ENCODE measurements at regions not wholly inside any gene's neighbourhood (a gene's known extent, or its start where the extent isn't known, plus 50 kb on each side); places are given as distances from the start of the nearest gene placed in this dataset.

- no peak for TF ChIP-seq CTCF (IDR thresholded peaks at IDR 0.05; ENCODE audit: control insufficient read depth, insufficient read depth, low read depth, low read length, missing control alignments)
- DNase-seq (ENCODE audit: low read depth) = no peak
- no peak overlapping the region for H3K4me3 ChIP-seq (ENCODE audit: control insufficient read depth, low read depth, low read length)
Observed at GRCh38 chr2:136399667-136400289, 281.8 kb upstream of the CXCR4 start.

GRCh38 chr2:136395582-136395981, 277.6 kb upstream of the CXCR4 start:
- no peak for TF ChIP-seq CTCF (IDR thresholded peaks at IDR 0.05; ENCODE audit: control insufficient read depth, insufficient read depth, low read depth, low read length, missing control alignments)
- no peak for DNase-seq (ENCODE audit: low read depth)
- no peak overlapping the region for H3K4me3 ChIP-seq (ENCODE audit: control insufficient read depth, low read depth, low read length)

- no peak for DNase-seq (ENCODE audit: low read depth)
Observed at GRCh38 chr2:136394136-136395060, 276.4 kb upstream of the CXCR4 start.

GRCh38 chr2:136393514-136393913, 275.6 kb upstream of the CXCR4 start:
- no peak overlapping the region for H3K4me3 ChIP-seq (ENCODE audit: control insufficient read depth, low read depth, low read length)
- no peak for DNase-seq (ENCODE audit: low read depth)
- no peak for TF ChIP-seq CTCF (IDR thresholded peaks at IDR 0.05; ENCODE audit: control insufficient read depth, insufficient read depth, low read depth, low read length, missing control alignments)

More at GRCh38 chr2:136394136-136395060, 276.4 kb upstream of the CXCR4 start:
- TF ChIP-seq CTCF (IDR thresholded peaks at IDR 0.05; ENCODE audit: control insufficient read depth, insufficient read depth, low read depth, low read length, missing control alignments) = no peak
- no peak overlapping the region for H3K4me3 ChIP-seq (ENCODE audit: control insufficient read depth, low read depth, low read length)

GRCh38 chr2:136392897-136393505, 275.1 kb upstream of the CXCR4 start:
- no peak for TF ChIP-seq CTCF (IDR thresholded peaks at IDR 0.05; ENCODE audit: control insufficient read depth, insufficient read depth, low read depth, low read length, missing control alignments)
- DNase-seq (ENCODE audit: low read depth) = no peak
- H3K4me3 ChIP-seq (ENCODE audit: control insufficient read depth, low read depth, low read length) = no peak overlapping the region

GRCh38 chr2:136389809-136390208, 271.9 kb upstream of the CXCR4 start:
- TF ChIP-seq CTCF (IDR thresholded peaks at IDR 0.05; ENCODE audit: control insufficient read depth, insufficient read depth, low read depth, low read length, missing control alignments) = no peak
- H3K4me3 ChIP-seq (ENCODE audit: control insufficient read depth, low read depth, low read length) = no peak overlapping the region
- DNase-seq (ENCODE audit: low read depth) = no peak
